ENCODE measurements at regions not wholly inside any gene's neighbourhood (a gene's known extent, or its start where the extent isn't known, plus 50 kb on each side); places are given as distances from the start of the nearest gene placed in this dataset.

- WGBS, 2 donors, result 87 to 95% methylated on average over 4 of the region's 4 CpGs
- ATAC-seq (no peak), DNase-seq (no peak)
- Histone ChIP-seq H3K9me3 (no peaks in the 10 kb centered on the region), H3K4me3 (no peak overlapping the region), H3K27ac (no peak overlapping the region), H3K27me3 (no peaks in the 10 kb centered on the region), H3K4me1 (no peaks in the 10 kb centered on the region), H3K36me3 (replicated peaks in 1 of 2; ENCODE audit: insufficient read depth in 1 of 2, low read depth in 2 of 2) (no peaks in the 10 kb centered on the region)
- intact Hi-C loops (cut with DNase I), result no loop called here
- TF ChIP-seq CTCF (IDR thresholded peaks at IDR 0.05) (no peak), POLR2A (IDR thresholded peaks at IDR 0.05) (no peak)
These were observed 200.9 kb downstream of the HHIPL2 start for GRCh38 chr1:222346955-222347354.

DNA sequence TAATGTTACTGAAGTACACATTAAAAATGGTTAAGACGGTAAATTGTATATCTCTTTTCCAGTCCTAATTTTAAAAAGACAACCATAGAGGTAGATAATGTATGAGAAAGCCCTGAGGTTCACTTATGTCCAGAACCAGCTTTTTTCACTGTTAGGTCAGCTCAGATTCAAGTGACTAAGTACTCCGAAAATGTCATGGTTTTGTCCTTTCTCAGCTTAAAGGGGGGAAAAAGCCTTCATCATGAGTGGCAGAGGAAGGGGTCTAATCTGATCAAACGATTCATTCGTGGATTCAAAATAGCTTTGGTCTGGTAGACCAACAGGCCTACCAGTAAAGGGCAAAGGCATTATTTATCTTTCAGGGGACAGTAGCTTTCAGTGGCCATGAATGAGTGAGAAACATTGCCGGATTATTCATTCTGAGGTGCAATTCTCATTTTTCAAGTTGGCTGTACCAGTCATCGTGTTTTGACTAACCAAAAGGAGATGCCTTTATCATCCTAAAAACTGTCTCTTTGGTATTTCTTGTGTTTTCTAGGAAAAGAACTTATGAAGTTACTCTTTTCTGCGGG is 208.4 kb downstream of the HHIPL2 start:
- WGBS, 2 donors, result 69 to 75% methylated on average over 7 of the region's 7 CpGs
- intact Hi-C loops (cut with DNase I), result no loop called here
- Histone ChIP-seq H3K27me3 (no peaks in the 10 kb centered on the region), H3K4me3 (no peak overlapping the region), H3K9me3 (no peaks in the 10 kb centered on the region), H3K36me3 (replicated peaks in 1 of 2; ENCODE audit: insufficient read depth in 1 of 2, low read depth in 2 of 2) (no peaks in the 10 kb centered on the region), H3K27ac (no peak overlapping the region), H3K4me1 (no peaks in the 10 kb centered on the region)
- ATAC-seq, result no peak
- no peak for DNase-seq
- TF ChIP-seq POLR2A (IDR thresholded peaks at IDR 0.05) (no peak), CTCF (IDR thresholded peaks at IDR 0.05) (no peak)

DNA sequence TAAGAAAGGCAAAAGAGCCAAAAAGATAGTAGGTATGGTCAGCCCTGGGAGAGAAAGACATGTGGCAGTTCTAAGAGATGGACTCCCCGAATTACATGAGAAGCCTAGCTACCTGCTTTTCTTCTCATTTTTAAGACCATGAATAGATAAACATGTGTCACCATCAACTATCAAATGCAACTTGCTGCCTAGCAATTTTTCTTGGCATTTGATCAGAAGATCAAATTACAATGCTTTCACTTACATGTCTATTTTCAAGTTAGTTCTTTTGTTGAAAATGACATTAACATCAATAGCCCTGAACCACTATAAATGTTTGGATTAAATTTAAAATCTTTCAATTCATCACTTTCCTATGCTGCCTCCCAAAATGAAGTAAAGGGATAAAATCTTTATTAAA is 212.3 kb downstream of the HHIPL2 start:
- Histone ChIP-seq H3K27me3 (no peaks in the 10 kb centered on the region), H3K27ac (no peak overlapping the region), H3K9me3 (no peaks in the 10 kb centered on the region), H3K36me3 (replicated peaks in 1 of 2; ENCODE audit: insufficient read depth in 1 of 2, low read depth in 2 of 2) (no peaks in the 10 kb centered on the region), H3K4me1 (no peaks in the 10 kb centered on the region), H3K4me3 (no peak overlapping the region)
- ATAC-seq (no peak), DNase-seq (no peak)
- TF ChIP-seq CTCF (IDR thresholded peaks at IDR 0.05) (no peak), POLR2A (IDR thresholded peaks at IDR 0.05) (no peak)
- intact Hi-C loops (cut with DNase I), result no loop called here
- 63 to 72% methylated on average over 1 of the region's 1 CpG for WGBS, 2 donors

GRCh38 chr1:222334026-222334680 is 213.8 kb downstream of the HHIPL2 start:
- H3K4me3 ChIP-seq, result no peak overlapping the region
- H3K36me3 ChIP-seq (replicated peaks in 1 of 2; ENCODE audit: insufficient read depth in 1 of 2, low read depth in 2 of 2), result no peaks in the 10 kb centered on the region
- no peaks in the 10 kb centered on the region for H3K4me1 ChIP-seq
- no peak for ATAC-seq
- H3K9me3 ChIP-seq, result no peaks in the 10 kb centered on the region
- DNase-seq, result no peak
- WGBS, 2 donors, result 62 to 71% methylated on average over 5 of the region's 5 CpGs
- H3K27ac ChIP-seq, result no peak overlapping the region
- intact Hi-C loops (cut with DNase I), result no loop called here
- H3K27me3 ChIP-seq, result no peaks in the 10 kb centered on the region
- TF ChIP-seq CTCF (IDR thresholded peaks at IDR 0.05), result no peak
- TF ChIP-seq POLR2A (IDR thresholded peaks at IDR 0.05), result no peak

DNA sequence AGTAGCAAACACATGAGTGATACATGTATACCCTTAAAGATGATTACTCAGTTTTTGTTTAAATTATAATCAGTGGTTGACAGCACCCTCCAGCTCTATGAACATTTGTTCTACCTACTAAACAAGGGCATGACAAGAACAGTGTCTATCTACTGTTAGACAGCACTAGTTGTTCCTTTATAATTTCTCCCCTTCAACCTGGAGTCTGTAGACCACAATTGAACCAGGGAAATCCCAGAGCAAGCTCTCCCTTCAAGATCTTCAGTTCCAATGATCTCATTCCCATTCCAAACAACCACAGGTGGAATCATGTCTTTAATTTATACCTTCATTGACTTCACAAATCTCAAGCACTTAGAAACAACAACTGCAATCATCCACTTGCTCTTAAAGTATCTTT is 216.1 kb downstream of the HHIPL2 start:
- ATAC-seq (no peak), DNase-seq (no peak)
- Histone ChIP-seq H3K4me1 (no peaks in the 10 kb centered on the region), H3K27me3 (no peaks in the 10 kb centered on the region), H3K4me3 (no peak overlapping the region), H3K36me3 (replicated peaks in 1 of 2; ENCODE audit: insufficient read depth in 1 of 2, low read depth in 2 of 2) (no peaks in the 10 kb centered on the region), H3K27ac (no peak overlapping the region), H3K9me3 (no peaks in the 10 kb centered on the region)
- TF ChIP-seq POLR2A (IDR thresholded peaks at IDR 0.05), result no peak
- no peak for TF ChIP-seq CTCF (IDR thresholded peaks at IDR 0.05)
- intact Hi-C loops (cut with DNase I), result no loop called here
